ENCODE measurements at regions not wholly inside any gene's neighbourhood (a gene's known extent, or its start where the extent isn't known, plus 50 kb on each side); places are given as distances from the start of the nearest gene placed in this dataset.

GRCh38 chr7:17663061-17663675 lies 277.1 kb downstream of the SNX13 start:
- no peaks in the 10 kb centered on the region for H3K27me3 ChIP-seq (ENCODE audit: control insufficient read depth, insufficient read depth, low read length, poor library complexity, severe bottlenecking)
- H3K36me3 ChIP-seq (ENCODE audit: control insufficient read depth, insufficient read depth, low read length): no peaks in the 10 kb centered on the region
- Mint-ChIP-seq H3K27ac (no peak overlapping the region), H3K4me1 (peaks cover 30% of the 10 kb centered on the region), H3K36me3 (ENCODE audit: low read depth) (no peaks in the 10 kb centered on the region), H3K4me3 (no peak overlapping the region), H3K27me3 (ENCODE audit: insufficient read depth) (peaks cover 2% of the 10 kb centered on the region), H3K9me3 (no peaks in the 10 kb centered on the region)
- no peak for TF ChIP-seq CTCF (conservative IDR thresholded peaks at IDR 0.05)
- H3K9ac ChIP-seq (ENCODE audit: extremely low read depth, low read length, poor library complexity, severe bottlenecking): no peak overlapping the region
- no peaks in the 10 kb centered on the region for H3K9me3 ChIP-seq (ENCODE audit: control insufficient read depth, low read length)
- DNase-seq: no peak
- H3K27ac ChIP-seq (ENCODE audit: low read depth, low read length): no peak overlapping the region
- no peak overlapping the region for H3K4me3 ChIP-seq (ENCODE audit: low read length)
- WGBS, 2 experiments (ENCODE audit: insufficient coverage in 1 of 2, insufficient read length in 1 of 2): 97 to 100% methylated on average over 2 to 3 of the region's 3 CpGs
- H3K4me1 ChIP-seq (ENCODE audit: control insufficient read depth, insufficient read depth, low read length): no peaks in the 10 kb centered on the region

GRCh38 chr7:17665029-17665428 lies 275.3 kb downstream of the SNX13 start:
- Mint-ChIP-seq H3K27ac (no peak overlapping the region), H3K9me3 (no peaks in the 10 kb centered on the region), H3K4me3 (no peak overlapping the region), H3K4me1 (peaks cover 30% of the 10 kb centered on the region), H3K27me3 (ENCODE audit: insufficient read depth) (peaks cover 2% of the 10 kb centered on the region), H3K36me3 (ENCODE audit: low read depth) (no peaks in the 10 kb centered on the region)
- no peak overlapping the region for H3K27ac ChIP-seq (ENCODE audit: low read depth, low read length)
- 94 to 96% methylated on average over 10 to 16 of the region's 16 CpGs for WGBS, 2 experiments (ENCODE audit: insufficient coverage in 1 of 2, insufficient read length in 1 of 2)
- H3K36me3 ChIP-seq (ENCODE audit: control insufficient read depth, insufficient read depth, low read length): no peaks in the 10 kb centered on the region
- no peak for DNase-seq
- no peak overlapping the region for H3K4me3 ChIP-seq (ENCODE audit: low read length)
- H3K4me1 ChIP-seq (ENCODE audit: control insufficient read depth, insufficient read depth, low read length): no peaks in the 10 kb centered on the region
- no peak overlapping the region for H3K9ac ChIP-seq (ENCODE audit: extremely low read depth, low read length, poor library complexity, severe bottlenecking)
- TF ChIP-seq CTCF (conservative IDR thresholded peaks at IDR 0.05): no peak
- no peaks in the 10 kb centered on the region for H3K27me3 ChIP-seq (ENCODE audit: control insufficient read depth, insufficient read depth, low read length, poor library complexity, severe bottlenecking)
- no peaks in the 10 kb centered on the region for H3K9me3 ChIP-seq (ENCODE audit: control insufficient read depth, low read length)

- Histone ChIP-seq H3K4me1 (ENCODE audit: control insufficient read depth, insufficient read depth, low read length) (no peaks in the 10 kb centered on the region), H3K9me3 (ENCODE audit: control insufficient read depth, low read length) (no peaks in the 10 kb centered on the region), H3K4me3 (ENCODE audit: low read length) (no peak overlapping the region), H3K27me3 (ENCODE audit: control insufficient read depth, insufficient read depth, low read length, poor library complexity, severe bottlenecking) (no peaks in the 10 kb centered on the region), H3K36me3 (ENCODE audit: control insufficient read depth, insufficient read depth, low read length) (no peaks in the 10 kb centered on the region), H3K27ac (ENCODE audit: low read depth, low read length) (no peak overlapping the region), H3K9ac (ENCODE audit: extremely low read depth, low read length, poor library complexity, severe bottlenecking) (no peak overlapping the region)
- Mint-ChIP-seq H3K4me3 (no peak overlapping the region), H3K27ac (no peak overlapping the region), H3K4me1 (peaks cover 14% of the 10 kb centered on the region), H3K27me3 (ENCODE audit: insufficient read depth) (no peaks in the 10 kb centered on the region), H3K36me3 (ENCODE audit: low read depth) (no peaks in the 10 kb centered on the region), H3K9me3 (no peaks in the 10 kb centered on the region)
- no peak for TF ChIP-seq CTCF (conservative IDR thresholded peaks at IDR 0.05)
- DNase-seq: no peak
These were observed 272.2 kb downstream of the SNX13 start for GRCh38 chr7:17668122-17668521.

All from endodermal cell (in vitro differentiated cells).